ENCODE measurements at regions not wholly inside any gene's neighbourhood (a gene's known extent, or its start where the extent isn't known, plus 50 kb on each side); places are given as distances from the start of the nearest gene placed in this dataset.

- WGBS, 2 donors, result 93 to 100% methylated on average over 1 of the region's 1 CpG
- Histone ChIP-seq H3K9me3 (no peaks in the 10 kb centered on the region), H3K4me3 (no peak overlapping the region), H3K27me3 (peaks cover 0 to 15% (median 4%) of the 10 kb centered on the region in 7 donors), H3K27ac (no peak overlapping the region), H3K36me3 (no peaks in the 10 kb centered on the region), H3K4me1 (no peaks in the 10 kb centered on the region)
- DNase-seq (no peak), ATAC-seq (no peak)
- intact Hi-C loops (cut with DNase I), result loop anchor here in 9 of 10 donors (5.0 to 10.0 kb wide), 3 partner anchors 203 to 222 kb away; no protein-coding TSS in a partner anchor
- no peak for TF ChIP-seq CTCF (IDR thresholded peaks at IDR 0.05)
Observed at GRCh38 chr11:113529606-113530005, 54.4 kb upstream of the DRD2 start.

DNA sequence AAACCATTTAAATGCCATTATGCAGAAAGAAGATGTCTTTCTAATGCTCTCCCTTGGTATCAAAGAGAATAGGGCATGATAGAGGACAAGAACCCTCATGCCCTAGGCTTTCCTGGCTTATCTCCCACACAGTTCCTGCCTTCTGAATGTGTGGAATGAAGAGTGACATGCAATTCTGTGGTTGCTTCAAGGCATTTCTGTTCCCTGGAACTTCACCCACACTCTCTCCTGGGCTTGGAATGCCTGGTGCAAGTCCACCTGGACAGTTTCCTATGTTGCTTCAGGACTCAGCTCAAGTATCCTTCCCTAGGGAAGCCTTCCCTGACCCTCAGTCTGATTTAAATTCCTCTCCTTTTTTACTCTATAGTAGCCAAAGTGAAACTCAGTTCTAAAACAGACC, 53.8 kb upstream of the DRD2 start:
- Histone ChIP-seq H3K36me3 (no peaks in the 10 kb centered on the region), H3K4me1 (no peaks in the 10 kb centered on the region), H3K27me3 (peaks cover 0 to 13% (median 4%) of the 10 kb centered on the region in 7 donors), H3K9me3 (no peaks in the 10 kb centered on the region), H3K4me3 (no peak overlapping the region), H3K27ac (no peak overlapping the region)
- TF ChIP-seq CTCF (IDR thresholded peaks at IDR 0.05), result no peak
- no peak for DNase-seq
- intact Hi-C loops (cut with DNase I), result loop anchor here in 1 of 10 donors (5.0 kb wide), 1 partner anchor 222 kb away; no protein-coding TSS in a partner anchor
- ATAC-seq, result no peak

DNA sequence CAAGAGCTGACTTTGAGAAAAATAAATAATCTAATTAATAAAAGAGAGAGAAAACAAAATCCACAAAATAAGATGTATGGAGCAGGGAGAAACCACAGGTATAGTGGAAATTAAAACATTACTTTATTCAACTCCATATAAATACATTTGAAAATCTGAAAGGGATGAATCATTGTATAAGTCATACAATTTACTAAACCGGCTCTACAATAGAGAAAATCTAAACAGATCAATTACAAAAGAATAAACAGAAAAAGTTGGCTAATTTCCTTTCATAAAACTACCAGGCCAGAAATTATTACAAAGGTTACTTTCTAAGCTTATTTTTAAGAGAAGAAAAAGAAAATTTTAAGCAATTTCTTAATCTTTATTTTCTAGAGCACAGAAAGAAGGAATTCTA, 51.3 kb upstream of the DRD2 start:
- TF ChIP-seq CTCF (IDR thresholded peaks at IDR 0.05), result no peak
- no peaks in the 10 kb centered on the region for H3K36me3 ChIP-seq
- intact Hi-C loops (cut with DNase I), result loop anchor here in 1 of 10 donors (5.0 kb wide), 1 partner anchor 219 kb away; no protein-coding TSS in a partner anchor
- no peak overlapping the region for H3K27ac ChIP-seq
- no peaks in the 10 kb centered on the region for H3K4me1 ChIP-seq
- no peak overlapping the region for H3K4me3 ChIP-seq
- DNase-seq, result no peak
- ATAC-seq, result no peak
- WGBS, 2 donors, result 89 to 90% methylated on average over 1 of the region's 1 CpG
- H3K27me3 ChIP-seq, result peaks cover 0 to 14% (median 0%) of the 10 kb centered on the region in 7 donors
- H3K9me3 ChIP-seq, result no peaks in the 10 kb centered on the region

All from heart right ventricle (tissue), 16 donors.